ENCODE measurements at regions not wholly inside any gene's neighbourhood (a gene's known extent, or its start where the extent isn't known, plus 50 kb on each side); places are given as distances from the start of the nearest gene placed in this dataset.
"Not testable (repeated sequence)": the region's sequence is repeated elsewhere in the genome, so short reads cannot be mapped to it uniquely, and the experiment has no call there.

DNA sequence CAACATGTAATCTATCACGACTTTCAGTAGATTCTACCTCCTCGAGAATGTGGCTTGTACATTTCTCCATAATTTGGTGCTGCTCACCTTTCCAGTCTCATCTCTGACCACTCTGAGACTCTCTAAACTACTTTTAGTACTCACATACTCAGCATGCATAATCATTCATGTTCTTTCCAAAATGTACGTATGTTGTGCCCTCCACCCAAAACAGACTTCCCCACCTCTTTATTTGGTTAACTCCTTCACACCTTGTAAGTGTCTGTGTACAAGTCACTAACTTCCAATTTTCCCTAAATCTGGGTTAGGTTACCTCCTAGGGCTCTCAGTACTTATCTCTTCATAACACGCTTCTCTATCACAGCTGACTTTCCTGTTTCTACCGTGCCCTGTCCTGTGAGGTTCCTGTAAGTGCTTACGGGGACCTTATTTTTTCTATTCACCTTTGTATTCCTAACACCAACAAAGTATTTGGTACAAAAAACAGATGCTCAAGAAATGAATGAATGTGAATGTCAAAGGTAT, 186.2 kb upstream of the MKLN1 start:
- DNase-seq (ENCODE audit: low read depth in 2 of 2), result no peak

DNA sequence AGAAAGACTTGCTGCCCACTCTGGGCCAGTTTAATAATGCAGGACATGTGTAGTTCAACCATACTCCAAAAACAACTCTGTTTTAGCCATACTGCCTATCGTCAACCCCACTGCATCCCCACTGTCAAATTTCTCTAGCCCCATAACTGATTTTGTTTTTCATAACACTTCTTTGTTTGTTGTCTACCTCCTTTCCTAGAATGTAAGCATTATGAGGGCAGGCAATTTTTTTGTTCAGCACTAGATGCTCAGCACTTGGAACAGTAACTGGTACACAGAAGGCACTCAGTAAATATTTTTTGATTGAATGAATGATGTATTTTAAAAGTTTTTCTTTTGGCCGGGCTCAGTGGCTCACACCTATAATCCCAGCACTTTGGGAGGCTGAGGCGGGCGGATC, 183.8 kb upstream of the MKLN1 start:
- no peak for DNase-seq (ENCODE audit: low read depth in 2 of 2)

DNA sequence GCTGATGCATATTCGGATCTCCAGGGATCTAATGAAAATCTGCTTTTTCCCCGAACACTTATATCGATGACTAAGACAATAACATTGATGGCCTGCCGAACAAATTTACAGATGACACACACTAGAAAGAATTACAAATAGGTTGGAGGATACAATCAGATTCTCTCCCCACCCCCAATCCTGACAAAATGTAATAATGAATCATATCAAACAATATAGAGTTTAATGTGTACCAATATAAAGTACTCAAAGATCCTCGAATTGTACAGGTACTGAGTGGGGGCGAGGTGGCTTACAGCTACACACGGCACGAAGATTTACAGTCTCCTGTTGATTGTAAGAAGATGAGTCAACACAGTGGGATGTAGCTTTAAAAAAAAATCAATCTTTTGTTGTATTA, 182.7 kb upstream of the MKLN1 start:
- no peak for DNase-seq (ENCODE audit: low read depth in 2 of 2)

DNA sequence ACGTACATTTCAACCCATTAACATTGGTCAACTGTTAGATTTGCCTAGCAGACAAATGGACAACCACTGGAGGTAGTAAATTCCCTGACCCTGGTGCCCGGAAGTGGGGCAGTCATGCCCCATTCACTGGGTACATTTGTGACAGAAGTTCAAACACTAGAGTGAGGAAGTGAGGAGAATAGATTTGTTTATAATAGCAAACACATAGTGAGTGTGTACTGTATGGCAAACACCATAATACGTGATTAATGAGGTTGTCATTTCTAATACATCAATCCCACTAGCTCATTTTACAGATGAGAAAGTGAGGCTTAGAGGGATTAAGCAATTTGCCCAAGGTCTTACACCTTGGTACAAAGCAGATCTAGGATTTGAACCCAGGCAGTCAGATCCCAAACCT, 181.9 kb upstream of the MKLN1 start:
- DNase-seq (ENCODE audit: low read depth in 2 of 2), result no peak

DNA sequence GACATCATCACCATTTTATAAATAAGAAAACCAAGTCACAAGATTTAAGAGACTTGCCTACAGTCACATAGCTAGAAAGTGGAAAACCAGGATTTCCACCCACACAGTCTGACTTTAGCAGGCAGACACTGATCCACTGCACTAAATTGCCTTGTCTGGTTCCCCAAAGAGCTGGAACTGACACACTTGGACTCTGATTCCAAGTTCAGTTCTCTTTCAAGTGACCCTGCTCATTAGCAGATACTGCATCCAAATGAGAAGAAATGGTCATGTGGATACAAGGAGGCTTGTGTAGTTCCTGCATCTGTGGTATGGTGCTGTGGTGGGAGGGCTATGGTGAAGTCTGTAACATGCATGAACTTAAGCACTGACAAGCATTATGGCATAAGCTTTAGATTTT, 180.1 kb upstream of the MKLN1 start:
- no peak for DNase-seq (ENCODE audit: low read depth in 2 of 2)

DNA sequence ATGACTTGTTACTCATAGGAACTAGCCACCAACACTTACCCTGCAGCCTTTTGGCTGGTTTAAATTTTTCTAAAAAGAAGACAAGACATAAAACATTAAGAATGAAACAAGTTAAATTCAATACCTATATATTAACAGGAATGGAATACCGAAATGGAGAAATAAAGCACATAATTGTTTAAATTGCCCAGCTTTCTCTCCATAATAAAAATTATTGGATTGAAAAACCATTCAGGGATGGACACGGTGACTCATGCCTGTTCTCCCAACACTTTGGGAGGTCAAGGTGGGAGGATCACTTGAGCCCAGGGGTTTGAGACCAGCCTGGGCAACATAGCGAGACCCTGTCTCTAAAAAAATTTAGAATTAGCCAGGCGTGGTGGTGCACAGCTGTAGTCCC, 179.4 kb upstream of the MKLN1 start:
- no peak for DNase-seq (ENCODE audit: low read depth in 2 of 2)

DNA sequence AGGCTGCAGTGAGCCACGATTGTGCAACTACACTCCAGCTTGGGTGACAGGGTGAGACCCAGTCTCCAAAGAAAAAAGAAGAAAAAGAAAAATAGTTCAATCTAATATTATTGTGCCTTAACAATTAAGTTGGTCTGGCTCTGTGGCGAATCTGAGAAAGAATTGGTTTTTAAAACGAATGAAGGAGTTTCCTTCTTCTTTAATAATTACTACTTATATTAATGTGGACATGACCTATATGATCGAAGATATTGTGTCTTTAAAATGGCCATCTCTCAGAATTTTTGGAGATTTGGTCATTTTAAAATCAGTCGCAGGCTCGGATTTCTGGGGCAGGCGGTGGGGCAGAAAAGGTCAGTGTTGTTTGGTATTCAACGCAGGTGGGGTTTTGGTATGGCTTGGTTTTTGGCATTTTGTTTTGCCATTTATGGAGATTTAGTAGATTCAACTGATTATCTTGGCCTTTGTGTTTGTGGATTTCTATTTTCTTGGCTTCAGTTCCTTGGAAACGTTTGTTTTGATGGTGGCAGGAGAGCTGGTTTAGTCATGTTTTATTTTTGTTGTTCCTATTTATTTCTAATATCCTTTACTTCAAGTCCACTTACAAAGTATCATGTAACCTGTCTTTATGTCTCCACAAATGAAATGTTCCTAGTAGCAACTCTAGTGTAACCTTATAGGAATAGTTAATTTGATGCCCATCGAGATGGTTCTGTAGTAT, 178.8 kb upstream of the MKLN1 start:
- no peak for DNase-seq (ENCODE audit: low read depth in 2 of 2)

DNA sequence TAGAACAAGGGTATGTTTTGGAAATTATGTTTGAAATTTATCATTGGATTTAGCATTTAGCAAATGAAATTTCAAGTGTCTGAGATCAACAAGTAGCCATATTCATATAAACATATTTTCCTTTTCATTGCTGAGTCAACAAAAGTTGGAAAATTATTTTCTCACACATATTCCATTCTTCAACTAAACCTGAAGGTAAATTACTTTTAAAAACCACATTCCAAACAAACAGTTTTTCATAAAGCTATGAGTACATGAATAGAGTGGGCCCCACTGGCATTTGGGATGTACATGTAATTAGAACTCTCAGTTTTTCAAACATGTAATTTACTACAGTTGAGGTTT, 178.3 kb upstream of the MKLN1 start:
- no peak for DNase-seq (ENCODE audit: low read depth in 2 of 2)

DNA sequence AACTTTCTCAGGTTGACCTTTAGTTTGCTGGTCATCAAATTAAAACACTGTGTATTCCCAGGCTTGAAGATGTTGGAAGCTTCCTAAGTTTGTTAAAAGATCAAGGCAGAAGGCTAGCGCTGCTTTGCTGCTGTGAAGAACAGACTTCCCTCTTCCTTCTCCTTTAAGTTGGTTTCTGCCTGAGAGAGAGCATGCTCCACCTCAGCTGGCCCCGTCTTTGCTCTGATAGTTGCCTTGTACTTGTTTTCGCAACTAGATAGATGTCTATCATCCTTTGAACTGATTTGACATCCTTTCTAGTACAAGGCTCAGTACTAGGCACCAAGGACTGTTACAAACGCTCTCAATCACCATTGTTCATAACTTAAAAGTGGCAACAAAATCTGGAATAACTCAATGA, 177.8 kb upstream of the MKLN1 start:
- no peak for DNase-seq (ENCODE audit: low read depth in 2 of 2)

DNA sequence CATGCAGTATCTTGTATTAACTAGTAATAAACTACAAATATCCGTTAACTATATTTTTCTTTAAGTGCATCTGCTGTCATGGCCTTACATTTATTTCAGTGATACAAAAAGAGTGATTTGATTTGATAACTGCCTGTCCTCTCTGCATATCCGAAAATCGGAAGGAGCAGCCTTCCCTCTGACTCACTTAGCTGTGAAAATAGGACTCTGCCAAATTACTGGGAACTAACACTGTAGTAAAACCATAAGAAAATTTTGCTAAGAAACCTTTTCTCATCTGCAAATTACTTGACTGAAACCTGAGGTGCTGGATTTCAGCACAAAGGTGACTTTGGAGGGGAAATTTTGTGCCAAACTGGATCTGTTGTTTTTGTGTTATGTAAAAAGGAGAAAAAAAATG, 176.6 kb upstream of the MKLN1 start:
- DNase-seq (ENCODE audit: low read depth in 2 of 2), result no peak

DNA sequence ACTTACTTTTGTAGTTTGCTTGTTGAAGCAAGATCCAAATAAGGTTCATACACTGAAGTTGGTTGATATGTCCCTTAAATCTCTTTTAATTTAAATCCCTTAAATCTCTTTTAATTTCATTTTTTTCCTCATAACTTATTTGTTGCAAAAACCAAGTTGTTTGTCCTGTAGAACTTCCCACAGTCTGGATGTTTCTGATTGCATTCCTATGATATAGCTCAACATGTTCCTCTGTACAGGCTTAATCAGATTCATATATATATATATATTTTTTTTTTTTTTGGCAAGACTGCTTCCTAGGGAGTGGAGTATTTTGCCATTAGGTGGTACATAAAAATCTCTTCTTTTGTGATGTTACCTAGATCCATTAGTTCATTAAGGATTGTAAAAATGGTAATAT, 174.9 kb upstream of the MKLN1 start:
- no peak for DNase-seq (ENCODE audit: low read depth in 2 of 2)

DNA sequence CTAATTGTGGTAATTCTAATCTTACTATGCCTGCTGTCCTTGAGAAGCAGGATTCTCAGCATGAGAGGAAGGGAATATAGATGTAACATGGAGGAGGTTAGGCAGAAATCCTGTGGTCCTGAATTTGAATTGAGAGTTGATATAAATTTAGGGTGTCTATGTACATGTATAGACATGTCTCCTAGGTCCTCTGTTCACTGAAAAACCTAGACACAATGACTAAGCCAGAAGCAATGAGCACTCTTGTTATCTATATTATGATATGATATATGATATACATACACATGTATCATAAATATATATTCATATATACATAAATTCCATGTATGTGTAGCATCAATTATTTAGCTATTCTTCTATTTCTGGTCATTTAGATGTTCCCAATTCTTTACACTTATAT, 173.3 kb upstream of the MKLN1 start:
- no peak for DNase-seq (ENCODE audit: low read depth in 2 of 2)

DNA sequence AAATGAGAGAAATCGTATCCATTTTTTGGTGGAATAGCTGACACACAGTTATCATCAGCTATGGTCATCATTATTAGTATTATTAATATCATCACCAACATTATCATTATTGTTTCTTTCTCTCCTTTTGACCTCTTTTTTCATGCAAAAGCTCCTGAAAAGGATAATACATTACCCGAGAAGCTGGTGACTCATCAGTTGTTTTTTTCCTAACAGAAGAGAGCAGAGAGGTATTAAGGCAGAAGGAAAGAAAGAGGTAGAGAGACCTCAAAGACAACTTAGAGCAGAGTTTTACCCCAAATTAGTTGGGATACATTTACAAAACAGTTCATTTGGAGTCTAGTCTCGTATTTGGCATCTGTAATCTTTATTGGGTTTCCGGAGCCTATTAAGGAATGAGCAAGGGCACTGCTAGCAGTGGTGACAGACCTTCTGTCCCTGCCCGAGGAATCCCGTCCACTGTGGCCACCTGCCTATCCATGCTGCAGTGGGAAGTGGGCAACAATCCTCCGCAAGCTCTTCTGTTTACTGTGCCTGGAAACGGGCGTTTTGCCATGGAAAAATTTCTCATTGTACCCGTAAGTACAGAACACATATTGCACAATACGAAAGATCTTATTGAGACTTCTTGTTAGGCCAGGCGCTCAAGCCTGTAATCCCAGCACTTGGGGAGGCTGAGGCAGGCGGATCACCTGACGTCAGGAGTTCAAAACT, 170.0 kb upstream of the MKLN1 start:
- DNase-seq (ENCODE audit: low read depth in 2 of 2), result no peak

DNA sequence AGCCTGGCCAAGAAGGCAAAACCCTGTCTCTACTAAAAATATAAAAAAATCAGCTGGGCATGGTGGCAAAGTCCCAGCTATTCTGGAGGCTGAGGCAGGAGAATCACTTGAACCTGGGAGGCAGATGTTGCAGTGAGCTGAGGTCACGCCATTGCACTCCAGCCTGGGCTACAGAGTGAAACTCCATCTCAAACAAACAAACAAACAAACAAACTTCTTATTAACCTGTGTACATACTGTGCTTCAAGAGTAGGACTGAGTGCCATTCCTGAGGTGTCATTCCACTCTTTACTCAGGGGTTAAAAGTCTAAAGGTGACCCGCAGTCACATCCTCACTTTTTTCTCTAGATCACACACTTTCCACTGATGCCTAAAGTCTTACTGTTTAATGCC, 169.4 kb upstream of the MKLN1 start:
- not testable (repeated sequence) for DNase-seq (ENCODE audit: low read depth in 2 of 2)

DNA sequence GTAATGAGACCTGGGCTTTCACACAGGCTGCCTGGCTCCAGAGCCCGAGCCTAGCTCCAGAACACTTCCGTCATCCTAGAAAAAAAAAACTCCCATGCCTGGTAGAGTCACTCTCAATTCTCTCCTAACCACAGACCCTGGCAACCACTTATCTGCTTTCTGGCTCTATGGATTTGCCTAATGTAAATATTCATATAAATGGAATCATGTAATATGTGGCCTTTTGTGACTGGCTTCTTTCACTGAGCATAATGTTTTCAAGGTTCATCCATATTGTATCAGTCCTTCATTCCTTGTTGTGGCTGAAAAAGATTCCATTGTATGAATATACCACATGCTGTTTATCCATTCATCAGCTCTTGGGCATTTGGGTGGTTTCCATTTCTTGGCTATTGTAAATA, 167.7 kb upstream of the MKLN1 start:
- no peak for DNase-seq (ENCODE audit: low read depth in 2 of 2)

DNA sequence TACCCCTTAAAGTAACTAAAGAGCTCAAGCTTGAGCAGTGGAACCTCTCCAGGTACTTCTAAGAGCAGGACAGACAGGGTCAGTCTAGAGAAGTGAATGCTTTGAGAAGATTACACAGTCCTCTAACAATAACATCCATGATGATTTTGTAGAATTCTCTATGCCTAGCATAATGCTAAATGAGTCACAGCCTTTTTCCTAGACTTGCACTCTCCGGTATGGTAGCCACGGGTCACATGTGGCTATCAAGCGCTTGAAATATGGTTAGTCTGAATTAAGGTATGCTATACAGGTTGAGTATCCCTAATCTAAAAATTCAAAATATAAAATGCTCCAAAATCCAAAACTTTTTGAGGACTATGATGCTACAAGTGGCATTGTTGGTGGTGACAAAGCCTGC, 166.6 kb upstream of the MKLN1 start:
- DNase-seq (ENCODE audit: low read depth in 2 of 2), result no peak

DNA sequence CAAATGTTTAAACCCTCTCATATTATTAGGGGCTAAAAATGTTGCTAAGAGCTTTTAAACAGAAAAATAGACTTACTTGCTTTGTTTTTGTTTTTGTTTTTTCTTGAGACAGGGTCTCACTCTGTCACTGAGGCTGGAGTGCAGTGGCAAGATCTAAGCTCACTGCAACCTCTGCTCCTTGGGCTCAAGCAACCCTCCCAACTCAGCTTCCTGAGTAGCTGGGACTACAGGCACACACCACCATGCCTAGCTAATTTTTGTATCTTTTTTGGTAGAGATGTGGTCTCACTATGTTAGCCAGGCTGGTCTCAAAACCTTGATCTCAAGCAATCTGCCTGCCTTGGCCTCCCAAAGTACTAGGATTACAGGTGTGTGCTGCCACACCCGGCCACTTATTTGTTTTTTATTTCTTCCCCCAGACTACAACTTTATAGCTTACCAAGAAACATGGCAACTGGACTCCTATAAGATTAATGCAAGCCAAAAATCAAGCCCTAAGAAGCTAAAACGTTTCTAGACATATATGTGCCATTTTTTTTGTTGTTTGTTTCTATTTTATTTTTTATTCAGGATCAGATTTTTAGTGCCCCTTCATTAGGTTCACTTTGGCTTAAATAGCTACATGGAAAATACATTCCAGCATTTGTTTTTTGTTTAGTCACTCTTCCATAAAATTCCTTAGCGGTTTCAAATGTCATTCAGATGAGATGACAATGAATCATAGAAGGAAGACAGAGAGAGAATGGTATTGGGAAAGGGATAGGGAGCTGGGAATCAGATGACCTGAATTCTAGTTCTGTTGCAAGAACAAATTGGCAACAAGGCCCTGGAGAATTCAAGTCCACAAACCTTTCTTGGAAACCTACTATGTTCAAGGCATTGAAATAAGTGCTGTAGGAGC, 163.4 kb upstream of the MKLN1 start:
- no peak for DNase-seq (ENCODE audit: low read depth in 2 of 2)

DNA sequence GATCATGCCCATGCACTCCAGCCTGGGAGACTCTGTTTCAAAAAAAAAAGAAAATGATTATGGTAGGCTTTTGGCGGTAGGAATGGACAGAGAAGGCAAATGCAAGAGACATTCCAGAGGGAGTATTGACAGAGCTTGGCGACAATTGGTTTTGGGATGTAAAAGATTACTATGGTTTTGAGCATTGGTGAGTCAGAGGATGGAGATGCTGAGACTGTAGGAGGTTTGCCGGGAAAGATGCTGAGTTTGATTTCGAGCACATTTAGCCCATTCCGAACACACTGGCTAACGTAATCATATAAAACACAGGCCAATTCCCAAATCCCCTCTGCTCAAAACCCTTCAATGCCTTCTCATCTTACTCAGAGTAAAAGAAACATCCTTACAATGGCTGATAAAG, 161.6 kb upstream of the MKLN1 start:
- DNase-seq (ENCODE audit: low read depth in 2 of 2), result no peak

DNA sequence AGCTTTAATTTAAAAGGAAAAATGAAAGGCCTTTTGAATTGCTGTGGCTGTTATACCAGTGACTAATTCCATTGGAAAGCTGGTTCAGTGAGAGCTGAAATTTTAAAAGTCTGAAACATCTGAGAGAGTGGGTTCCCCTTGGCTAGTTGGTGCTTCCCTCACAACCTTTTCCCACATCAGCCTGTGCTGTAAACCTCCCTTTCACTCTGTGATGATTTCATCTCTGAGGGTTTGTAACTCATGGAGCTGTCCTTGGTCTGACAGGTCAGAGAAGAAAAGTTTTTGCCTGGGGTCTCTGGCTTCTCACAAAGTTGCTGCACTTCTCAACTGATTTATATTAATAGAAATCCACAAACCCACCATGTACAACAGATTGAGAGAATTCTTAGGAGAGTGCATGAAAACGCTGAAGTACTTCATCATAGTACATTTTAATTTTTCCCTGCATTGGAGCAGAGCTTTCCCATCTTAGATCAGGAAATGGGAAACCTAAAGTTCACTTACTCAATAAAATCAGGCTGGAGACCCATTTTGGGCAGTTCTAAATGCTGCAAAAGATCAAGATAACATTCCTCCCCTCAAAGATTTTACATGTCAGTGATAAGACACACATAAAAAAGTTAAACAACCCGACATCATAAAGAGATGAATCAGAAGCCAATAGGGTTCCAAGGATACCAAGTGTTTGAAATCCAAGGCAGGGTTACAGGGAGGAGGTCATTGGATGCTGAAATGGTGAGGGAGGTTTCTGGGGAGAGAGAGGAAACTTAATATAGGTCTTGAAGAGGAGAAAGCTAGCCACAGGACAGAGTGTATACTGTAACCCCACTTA, 157.0 kb upstream of the MKLN1 start:
- DNase-seq (ENCODE audit: low read depth in 2 of 2), result no peak

DNA sequence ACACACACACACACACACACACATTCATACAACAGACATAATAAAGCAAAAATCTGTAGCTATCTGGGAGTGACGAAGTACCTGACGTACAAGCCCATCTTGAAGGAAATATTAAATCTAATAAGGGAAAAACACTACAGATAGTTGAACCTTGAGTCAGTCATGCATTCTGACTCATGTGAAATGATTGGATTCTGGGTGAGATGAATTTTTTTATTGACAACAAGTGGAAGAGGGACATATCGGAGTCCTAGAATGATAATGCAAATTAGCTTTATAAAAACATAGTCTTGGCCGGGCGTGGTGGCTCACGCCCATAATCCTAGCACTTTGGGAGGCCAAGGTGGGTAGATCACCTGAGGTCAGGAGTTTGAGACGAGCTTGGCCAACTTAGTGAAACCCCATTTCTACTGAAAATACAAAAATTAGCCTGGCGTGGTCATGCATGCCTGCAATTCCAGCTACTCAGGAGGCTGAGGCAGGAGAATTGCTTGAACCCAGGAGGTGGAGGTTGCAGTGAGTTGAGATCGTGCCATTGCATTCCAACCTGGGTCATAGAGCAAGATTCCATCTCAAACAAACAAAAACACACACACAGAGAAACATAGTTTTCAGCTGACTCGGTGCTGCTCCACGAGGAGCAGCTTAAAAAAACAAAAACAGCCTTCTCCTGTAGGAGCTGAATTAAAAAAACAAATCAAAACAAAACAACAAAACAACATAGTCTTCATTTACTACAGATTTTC, 154.4 kb upstream of the MKLN1 start:
- no peak for DNase-seq (ENCODE audit: low read depth in 2 of 2)

DNA sequence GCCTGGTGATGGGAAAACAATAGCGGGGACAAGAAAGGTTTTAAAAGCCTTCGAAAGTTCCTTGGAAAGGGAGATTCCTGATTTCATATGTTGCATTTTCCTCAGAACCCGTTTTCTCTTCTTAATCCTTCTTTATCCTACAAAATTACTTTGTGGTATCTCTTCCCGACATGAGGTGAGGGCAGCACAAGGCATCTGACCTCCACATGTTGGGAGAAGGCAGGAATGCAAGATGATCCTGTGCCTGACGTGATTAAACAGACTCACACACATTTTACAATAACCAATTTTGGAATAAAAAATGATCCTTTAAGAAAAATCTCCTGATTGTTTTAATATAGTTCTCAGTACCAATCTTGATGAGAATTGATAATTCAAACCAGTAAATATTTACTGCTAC, 153.3 kb upstream of the MKLN1 start:
- no peak for DNase-seq (ENCODE audit: low read depth in 2 of 2)
